ENCODE measurements at regions not wholly inside any gene's neighbourhood (a gene's known extent, or its start where the extent isn't known, plus 50 kb on each side); places are given as distances from the start of the nearest gene placed in this dataset.
"Not testable (repeated sequence)": the region's sequence is repeated elsewhere in the genome, so short reads cannot be mapped to it uniquely, and the experiment has no call there.

GRCh38 chr15:92763459-92763858, 107.9 kb upstream of the FAM174B start:
- no peak overlapping the region for H3K18ac ChIP-seq (ENCODE audit: low read depth, low read length)
- in situ Hi-C loops (cut with MboI; ENCODE audit: low sequenced_read_pairs) (no loop called here), intact Hi-C loops (cut with micrococcal nuclease) (no loop called here), dilution Hi-C loops (cut with HindIII; ENCODE audit: low sequenced_read_pairs, unreplicated experiment) (no loop called here)
- no peak overlapping the region for H3K23ac ChIP-seq (ENCODE audit: low read depth, low read length)
- DNase-seq: no peak
- H2AFZ ChIP-seq (replicated peaks; ENCODE audit: low read length, poor library complexity): no peak overlapping the region
- no peak overlapping the region for H2BK120ac ChIP-seq (ENCODE audit: low read depth, low read length)
- no peak overlapping the region for H2AK5ac ChIP-seq (ENCODE audit: low read depth, low read length)
- H2BK15ac ChIP-seq (ENCODE audit: low read depth, low read length): no peak overlapping the region
- no peaks in the 10 kb centered on the region for H3K4me1 ChIP-seq (ENCODE audit: control insufficient read depth, insufficient read depth, low read length)
- H3K27ac ChIP-seq (ENCODE audit: insufficient read depth, low read length): no peak overlapping the region
- H2BK5ac ChIP-seq (ENCODE audit: low read depth, low read length, poor library complexity, severe bottlenecking): no peak overlapping the region
- no peak overlapping the region for H2AK9ac ChIP-seq (replicated peaks; ENCODE audit: low read depth, low read length, poor library complexity)
- TF ChIP-seq ELK1 (IDR thresholded peaks at IDR 0.05; ENCODE audit: borderline replicate concordance, low read depth, low read length) (no peak), POLR2A (IDR thresholded peaks at IDR 0.05; ENCODE audit: low read depth, low read length) (no peak), CEBPB (IDR thresholded peaks at IDR 0.05; ENCODE audit: low read depth, low read length) (no peak)
- TF ChIP-seq, protein P1, sequence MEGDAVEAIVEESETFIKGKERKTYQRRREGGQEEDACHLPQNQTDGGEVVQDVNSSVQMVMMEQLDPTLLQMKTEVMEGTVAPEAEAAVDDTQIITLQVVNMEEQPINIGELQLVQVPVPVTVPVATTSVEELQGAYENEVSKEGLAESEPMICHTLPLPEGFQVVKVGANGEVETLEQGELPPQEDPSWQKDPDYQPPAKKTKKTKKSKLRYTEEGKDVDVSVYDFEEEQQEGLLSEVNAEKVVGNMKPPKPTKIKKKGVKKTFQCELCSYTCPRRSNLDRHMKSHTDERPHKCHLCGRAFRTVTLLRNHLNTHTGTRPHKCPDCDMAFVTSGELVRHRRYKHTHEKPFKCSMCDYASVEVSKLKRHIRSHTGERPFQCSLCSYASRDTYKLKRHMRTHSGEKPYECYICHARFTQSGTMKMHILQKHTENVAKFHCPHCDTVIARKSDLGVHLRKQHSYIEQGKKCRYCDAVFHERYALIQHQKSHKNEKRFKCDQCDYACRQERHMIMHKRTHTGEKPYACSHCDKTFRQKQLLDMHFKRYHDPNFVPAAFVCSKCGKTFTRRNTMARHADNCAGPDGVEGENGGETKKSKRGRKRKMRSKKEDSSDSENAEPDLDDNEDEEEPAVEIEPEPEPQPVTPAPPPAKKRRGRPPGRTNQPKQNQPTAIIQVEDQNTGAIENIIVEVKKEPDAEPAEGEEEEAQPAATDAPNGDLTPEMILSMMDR (conservative IDR thresholded peaks at IDR 0.05; ENCODE audit: low read depth, low read length): no peak
- no peak overlapping the region for H3K4me2 ChIP-seq (ENCODE audit: low read depth, low read length)
- H3K4me3 ChIP-seq (ENCODE audit: insufficient read depth, low read depth, low read length): no peak overlapping the region
- no peak overlapping the region for H4K8ac ChIP-seq (ENCODE audit: low read depth in 2 of 2, low read length in 2 of 2)
- no peak for ATAC-seq (ENCODE audit: low read depth)
- no peak overlapping the region for H3K14ac ChIP-seq (replicated peaks; ENCODE audit: low read depth, low read length)
- CTCF ChIA-PET: no interaction called here
- POLR2A ChIA-PET (ENCODE audit: unreplicated experiment): no interaction called here
- no peak overlapping the region for H3K9ac ChIP-seq (ENCODE audit: low read depth, low read length)
- no peaks in the 10 kb centered on the region for H3K27me3 ChIP-seq (ENCODE audit: control insufficient read depth, insufficient read depth, low read length)
- no peak overlapping the region for H2BK20ac ChIP-seq (ENCODE audit: low read depth, low read length)
- H3K9me3 ChIP-seq (ENCODE audit: control insufficient read depth, insufficient read depth, low read length): no peaks in the 10 kb centered on the region
- no peak overlapping the region for H4K91ac ChIP-seq (ENCODE audit: insufficient read depth, low read depth, low read length)
- H4K20me1 ChIP-seq (ENCODE audit: insufficient read depth, low read length): no peaks in the 10 kb centered on the region
- WGBS, 2 experiments (ENCODE audit: extremely low coverage in 2 of 2, insufficient read length in 1 of 2): 67% methylated on average over 2 of the region's 5 CpGs; no CpG with 5 or more reads in 1 of the 2 experiments
- no peak overlapping the region for H3K56ac ChIP-seq (ENCODE audit: extremely low read depth, insufficient read depth, low read length)
- BruUV-seq (replicated peaks): no TSS peak
- H3K4ac ChIP-seq (ENCODE audit: low read depth, low read length): no peak overlapping the region
- H3K9me1 ChIP-seq (ENCODE audit: insufficient read depth, low read length): no peaks in the 10 kb centered on the region
- H3K36me3 ChIP-seq (ENCODE audit: control insufficient read depth, insufficient read depth, low read length): no peaks in the 10 kb centered on the region
- H4K5ac ChIP-seq (ENCODE audit: low read depth, low read length): no peak overlapping the region
- no peaks in the 10 kb centered on the region for H3K79me1 ChIP-seq (ENCODE audit: low read depth in 1 of 2, low read length in 2 of 2)

DNA sequence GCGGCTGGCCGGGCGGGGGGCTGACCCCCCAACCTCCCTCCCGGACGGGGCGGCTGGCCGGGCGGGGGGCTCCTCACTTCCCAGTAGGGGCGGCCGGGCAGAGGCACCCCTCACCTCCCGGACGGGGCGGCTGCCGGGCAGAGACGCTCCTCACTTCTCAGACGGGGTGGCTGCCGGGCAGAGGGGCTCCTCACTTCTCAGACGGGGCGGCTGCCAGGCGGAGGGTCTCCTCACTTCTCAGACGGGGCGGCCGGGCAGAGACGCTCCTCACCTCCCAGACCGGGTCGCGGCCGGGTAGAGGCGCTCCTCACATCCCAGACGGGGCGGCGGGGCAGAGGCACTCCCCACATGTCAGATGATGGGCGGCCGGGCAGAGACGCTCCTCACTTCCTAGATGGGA, 112.6 kb upstream of the FAM174B start:
- H3K9me1 ChIP-seq (ENCODE audit: insufficient read depth, low read length); H2AK5ac ChIP-seq (ENCODE audit: low read depth, low read length); H3K27me3 ChIP-seq (ENCODE audit: control insufficient read depth, insufficient read depth, low read length); H3K23ac ChIP-seq (ENCODE audit: low read depth, low read length); H3K27ac ChIP-seq (ENCODE audit: insufficient read depth, low read length); CTCF ChIA-PET; POLR2A ChIA-PET (ENCODE audit: unreplicated experiment); H3K14ac ChIP-seq (replicated peaks; ENCODE audit: low read depth, low read length); H2BK5ac ChIP-seq (ENCODE audit: low read depth, low read length, poor library complexity, severe bottlenecking); H4K20me1 ChIP-seq (ENCODE audit: insufficient read depth, low read length); dilution Hi-C loops (cut with HindIII; ENCODE audit: low sequenced_read_pairs, unreplicated experiment); H3K18ac ChIP-seq (ENCODE audit: low read depth, low read length); H2BK15ac ChIP-seq (ENCODE audit: low read depth, low read length); H3K36me3 ChIP-seq (ENCODE audit: control insufficient read depth, insufficient read depth, low read length); H2BK120ac ChIP-seq (ENCODE audit: low read depth, low read length); in situ Hi-C loops (cut with MboI; ENCODE audit: low sequenced_read_pairs); BruUV-seq (replicated peaks); H3K9ac ChIP-seq (ENCODE audit: low read depth, low read length); DNase-seq; H3K4me2 ChIP-seq (ENCODE audit: low read depth, low read length); H3K4me1 ChIP-seq (ENCODE audit: control insufficient read depth, insufficient read depth, low read length); H3K79me1 ChIP-seq (ENCODE audit: low read depth in 1 of 2, low read length in 2 of 2); H4K91ac ChIP-seq (ENCODE audit: insufficient read depth, low read depth, low read length); H3K4me3 ChIP-seq (ENCODE audit: insufficient read depth, low read depth, low read length); intact Hi-C loops (cut with micrococcal nuclease); ATAC-seq (ENCODE audit: low read depth); H4K8ac ChIP-seq (ENCODE audit: low read depth in 2 of 2, low read length in 2 of 2); H2BK20ac ChIP-seq (ENCODE audit: low read depth, low read length); H3K56ac ChIP-seq (ENCODE audit: extremely low read depth, insufficient read depth, low read length); H2AFZ ChIP-seq (replicated peaks; ENCODE audit: low read length, poor library complexity); H2AK9ac ChIP-seq (replicated peaks; ENCODE audit: low read depth, low read length, poor library complexity); H3K4ac ChIP-seq (ENCODE audit: low read depth, low read length); H4K5ac ChIP-seq (ENCODE audit: low read depth, low read length); H3K9me3 ChIP-seq (ENCODE audit: control insufficient read depth, insufficient read depth, low read length): not testable (repeated sequence)
- 87% methylated on average over 14 of the region's 35 CpGs; no CpG with 5 or more reads in 1 of the 2 experiments for WGBS, 2 experiments (ENCODE audit: extremely low coverage in 2 of 2, insufficient read length in 1 of 2)
